HG03175 (cell line): ENCODE measurements at regions not wholly inside any gene's neighbourhood (a gene's known extent, or its start where the extent isn't known, plus 50 kb on each side); places are given as distances from the start of the nearest gene placed in this dataset.
"Not testable (repeated sequence)": the region's sequence is repeated elsewhere in the genome, so short reads cannot be mapped to it uniquely, and the experiment has no call there.

Experiments
- ATAC-seq: cut with Tn5 transposase; IDR thresholded peaks from one replicate; pipeline ENCODE4 v1.9.1; 2021; ENCODE audit warnings: mild to moderate bottlenecking, moderate library complexity; ENCODE audit not compliant: unreplicated experiment

DNA sequence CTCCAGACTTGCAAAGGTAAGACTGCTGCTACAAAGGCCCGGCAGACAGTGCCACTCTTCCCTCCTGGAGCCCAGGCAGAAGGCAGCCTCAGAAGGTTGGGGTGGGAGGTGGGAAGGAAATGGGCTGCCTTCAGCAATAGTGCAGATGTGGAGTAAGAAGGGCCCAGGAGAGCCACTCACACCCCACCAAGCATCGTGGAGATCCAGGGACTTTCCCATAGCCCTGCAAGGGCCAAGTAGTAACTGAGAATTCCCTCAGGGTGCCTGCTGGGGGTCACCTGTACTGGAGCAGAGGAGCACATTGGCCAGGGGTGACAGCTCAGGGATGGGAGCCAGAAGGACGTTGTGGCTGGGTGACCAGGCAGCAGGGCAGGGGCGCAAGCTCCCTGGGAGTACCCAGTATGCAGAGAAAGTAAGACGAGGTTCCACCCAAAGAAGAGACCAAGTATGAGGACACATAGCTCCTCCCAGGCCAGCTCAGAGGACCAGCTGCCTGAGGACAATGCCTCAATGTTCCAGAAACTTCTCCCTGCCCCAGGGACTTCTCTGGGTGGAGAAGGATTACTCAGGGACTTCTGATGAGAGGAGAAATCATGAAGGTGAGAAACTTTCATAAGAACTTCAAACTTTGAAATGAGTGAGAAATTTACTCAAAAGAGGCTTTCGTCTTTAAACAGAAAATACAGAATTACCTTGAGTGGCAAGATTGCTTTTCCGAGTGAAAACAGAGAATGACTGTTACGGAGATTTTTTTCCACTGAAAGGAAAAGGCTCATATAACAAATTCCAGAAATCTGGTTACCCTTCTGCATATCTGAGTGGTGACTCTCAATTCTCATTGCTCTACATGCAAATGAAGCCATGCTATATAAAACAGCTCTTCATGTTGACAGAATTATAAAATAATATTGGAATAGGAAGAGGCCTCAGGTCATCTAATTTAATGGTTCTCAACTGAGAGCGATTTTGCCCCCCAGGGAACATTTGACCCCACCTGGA lies 87.9 kb upstream of the TRIO start:
- ATAC-seq = no peak

DNA sequence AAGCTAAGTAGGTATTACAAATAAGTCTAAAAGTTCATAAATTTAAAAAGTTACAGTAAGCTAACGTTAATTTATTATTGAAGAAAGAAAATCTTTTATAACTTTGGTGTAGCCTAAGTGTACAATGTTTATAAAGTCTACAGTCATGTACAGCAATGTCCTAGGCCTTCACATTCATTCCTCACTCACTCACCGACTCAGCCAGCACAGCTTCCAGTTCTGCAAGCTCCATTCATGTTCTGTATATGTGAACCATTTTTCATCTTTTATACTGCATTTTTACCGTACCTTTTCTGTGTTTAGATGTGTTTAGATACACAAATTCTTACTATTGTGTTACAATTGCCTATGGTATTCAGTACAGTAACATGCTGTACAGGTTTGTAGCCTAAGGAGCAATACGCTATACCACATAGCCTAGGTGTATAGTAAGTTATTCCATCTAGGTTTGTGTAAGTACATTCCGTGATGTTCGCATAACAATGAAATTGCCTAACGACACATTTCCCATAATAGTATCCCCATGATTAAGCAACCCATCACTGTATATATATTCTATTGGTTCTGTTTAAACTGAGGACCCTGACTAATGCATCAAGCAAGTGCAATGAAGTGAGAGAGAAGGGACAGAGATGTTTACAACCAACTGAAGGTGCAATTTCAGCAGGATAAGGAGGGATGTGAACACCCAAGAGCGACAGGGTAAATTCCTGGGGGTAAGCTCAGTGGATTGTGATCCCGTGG lies 88.9 kb upstream of the TRIO start:
- no peak for ATAC-seq

DNA sequence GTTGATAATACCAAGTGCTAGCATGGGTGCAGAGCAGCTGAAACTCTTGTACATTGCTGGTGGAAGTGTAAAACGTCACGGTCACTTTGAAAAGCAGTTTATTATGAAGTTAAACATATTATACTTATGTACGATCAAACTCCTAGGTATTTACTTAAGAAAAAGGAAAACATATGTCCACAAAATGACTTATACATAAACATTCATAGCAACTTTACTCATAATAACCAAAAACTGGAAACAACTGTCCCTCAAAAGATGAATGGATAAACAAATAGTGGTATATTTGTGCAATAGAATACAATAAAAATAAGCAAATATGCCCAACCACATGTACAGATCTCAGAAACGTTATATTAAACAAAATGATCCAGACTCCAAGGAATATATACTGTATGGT lies 92.3 kb upstream of the TRIO start:
- no peak for ATAC-seq

DNA sequence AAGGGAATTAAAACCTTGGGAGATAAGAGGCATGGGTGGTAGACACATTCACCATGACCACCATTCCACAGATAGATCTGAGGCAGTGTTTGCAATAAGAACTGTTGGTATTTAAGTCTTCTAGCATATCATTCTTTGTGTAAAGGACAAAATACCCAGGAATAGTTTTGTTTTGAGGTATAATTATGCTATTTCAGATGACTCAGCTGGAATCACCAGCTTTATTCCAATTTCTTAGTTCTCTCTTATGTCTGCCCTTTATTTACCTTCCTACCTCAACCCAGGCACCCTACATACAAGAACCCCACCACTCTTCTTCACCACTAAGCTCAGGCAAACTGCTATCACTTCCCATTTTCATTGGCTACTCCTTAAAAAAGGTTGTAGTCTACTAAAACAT lies 94.7 kb upstream of the TRIO start:
- ATAC-seq = no peak

DNA sequence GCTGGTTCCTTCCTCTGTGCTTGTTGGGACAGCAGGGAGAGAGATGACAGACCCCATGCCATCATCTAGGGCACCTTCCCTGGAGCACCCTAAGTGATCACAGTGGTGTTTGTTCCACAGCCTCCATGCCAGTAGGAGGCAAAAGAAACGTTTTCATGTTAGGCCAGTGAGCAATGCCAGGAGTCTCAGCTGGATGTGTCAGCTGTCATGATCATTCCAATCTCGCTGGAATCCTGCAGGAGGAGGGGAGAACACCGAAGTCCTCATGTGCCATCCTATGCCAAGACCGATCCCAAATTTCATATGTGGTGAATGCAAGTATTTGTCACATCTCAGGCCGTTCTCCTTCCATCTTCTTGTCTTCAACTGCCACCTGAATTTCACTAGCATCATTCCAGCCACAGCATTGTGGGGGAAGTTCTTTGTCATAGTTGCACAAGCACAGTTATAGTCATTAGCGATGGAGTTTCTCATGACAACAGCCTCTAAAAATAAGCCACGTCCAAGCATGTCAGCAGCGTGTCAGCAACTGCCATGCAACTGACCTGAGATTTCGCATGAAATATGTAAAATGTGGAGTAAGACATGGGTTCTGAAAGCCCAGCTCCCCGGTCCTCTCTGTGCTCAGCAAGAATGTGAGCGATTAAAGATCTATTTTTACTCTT lies 97.2 kb upstream of the DNAH5 start:
- no peak for ATAC-seq

DNA sequence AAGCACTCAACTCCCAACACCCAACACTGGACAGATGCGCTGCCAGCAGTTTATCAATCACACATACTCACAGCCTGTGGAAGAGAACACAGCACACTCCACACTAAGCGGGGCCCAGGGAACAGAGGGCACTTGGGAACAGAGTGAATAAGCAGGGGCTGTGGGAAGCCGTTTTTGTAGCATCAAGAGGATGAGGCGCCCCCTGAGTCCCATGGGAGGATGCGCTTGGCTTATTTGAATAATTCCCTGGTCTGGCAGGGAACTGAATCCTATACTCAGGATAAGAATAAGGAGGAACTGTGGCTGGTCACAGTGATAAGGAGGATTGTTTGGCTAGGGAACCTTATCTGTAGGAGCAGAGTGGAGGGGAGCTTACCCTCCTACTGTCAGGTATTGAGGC lies 96.1 kb upstream of the DNAH5 start:
- ATAC-seq = no peak

GRCh38 chr5:14039576-14039975 lies 95.1 kb upstream of the DNAH5 start:
- no peak for ATAC-seq

DNA sequence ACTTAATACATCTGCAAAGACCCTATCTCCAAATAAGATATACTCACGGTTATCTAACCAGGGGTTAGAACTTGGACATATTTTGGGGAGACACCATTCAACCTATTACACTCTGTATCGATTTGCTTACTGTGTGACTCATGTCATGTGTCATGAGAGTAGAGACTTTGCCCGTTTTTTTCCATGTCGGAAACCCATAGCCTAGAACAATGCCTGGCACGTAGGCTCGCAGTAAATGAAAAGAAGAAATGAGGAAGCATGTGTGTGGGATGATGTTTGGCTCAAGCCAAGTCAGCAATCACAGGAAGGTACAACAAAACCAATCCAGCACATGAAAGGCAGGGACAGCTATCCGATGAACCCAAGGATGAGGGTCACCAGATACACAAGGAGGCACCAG lies 94.6 kb upstream of the DNAH5 start:
- no peak for ATAC-seq

- ATAC-seq = no peak
These were observed 94.0 kb upstream of the DNAH5 start for GRCh38 chr5:14038341-14038959.

- no peak for ATAC-seq
These were observed 92.5 kb upstream of the DNAH5 start for GRCh38 chr5:14036947-14037346.

DNA sequence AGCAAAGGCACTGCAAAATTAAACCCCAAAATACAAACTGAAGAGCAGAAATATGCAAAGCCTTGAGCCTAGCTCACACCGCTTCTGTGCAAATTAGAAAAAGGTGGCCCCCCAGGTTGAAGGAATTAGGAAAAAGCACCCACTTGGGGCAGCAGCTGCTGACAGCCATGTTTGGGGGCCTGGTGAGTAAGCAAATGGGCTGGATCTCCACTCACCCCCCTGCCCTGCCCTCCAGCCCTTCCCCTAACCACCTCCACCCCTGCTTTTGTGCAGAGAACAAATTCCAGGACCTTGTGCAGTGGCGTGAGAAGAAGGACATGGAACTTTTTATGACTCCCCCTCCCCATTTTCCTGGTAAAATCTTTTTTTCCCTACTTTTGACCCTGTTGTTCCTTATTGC lies 92.0 kb upstream of the DNAH5 start:
- no peak for ATAC-seq

- ATAC-seq = no peak
These were observed 91.5 kb upstream of the DNAH5 start for GRCh38 chr5:14035859-14036503.

DNA sequence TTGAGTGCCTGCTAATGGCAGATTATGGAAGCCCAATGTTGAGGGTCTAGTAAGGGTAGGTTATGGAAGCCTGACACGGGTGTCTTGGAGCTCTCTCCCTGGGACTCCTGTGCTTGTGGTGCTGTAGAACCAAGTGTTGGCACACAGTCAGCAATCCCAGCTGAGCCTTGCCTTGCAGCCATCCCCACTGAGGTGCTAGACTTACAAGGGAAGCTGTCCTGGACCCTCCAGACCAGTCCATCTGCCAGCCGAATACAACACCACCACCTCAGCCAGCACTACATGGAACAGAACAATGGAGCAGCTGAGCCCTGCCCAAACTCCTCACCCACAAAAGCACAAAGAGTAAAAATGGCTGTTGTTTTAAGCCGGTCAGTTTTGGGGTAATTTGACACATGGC lies 90.5 kb upstream of the DNAH5 start:
- no peak for ATAC-seq

GRCh38 chr5:14032918-14033317 lies 88.4 kb upstream of the DNAH5 start:
- no peak for ATAC-seq

GRCh38 chr5:14028938-14029584 lies 84.6 kb upstream of the DNAH5 start:
- no peak for ATAC-seq

DNA sequence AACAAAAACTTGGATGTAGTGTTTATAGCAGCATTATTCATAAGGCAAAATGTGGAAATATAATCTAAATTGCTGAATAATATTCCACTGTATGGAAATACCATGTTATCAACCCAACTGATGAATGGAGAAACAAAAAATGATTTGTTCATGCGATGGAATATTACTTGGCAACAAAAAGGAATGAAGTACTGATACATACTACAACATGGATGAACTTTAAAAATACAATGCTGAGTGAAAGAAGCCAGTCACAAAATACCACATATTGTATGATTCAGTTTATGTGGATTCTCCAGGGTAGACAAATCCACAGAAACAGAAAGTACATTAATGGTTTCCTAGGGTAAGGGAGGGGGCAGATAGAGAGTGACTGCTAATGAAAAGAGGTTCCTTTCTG lies 83.7 kb upstream of the DNAH5 start:
- ATAC-seq = no peak

DNA sequence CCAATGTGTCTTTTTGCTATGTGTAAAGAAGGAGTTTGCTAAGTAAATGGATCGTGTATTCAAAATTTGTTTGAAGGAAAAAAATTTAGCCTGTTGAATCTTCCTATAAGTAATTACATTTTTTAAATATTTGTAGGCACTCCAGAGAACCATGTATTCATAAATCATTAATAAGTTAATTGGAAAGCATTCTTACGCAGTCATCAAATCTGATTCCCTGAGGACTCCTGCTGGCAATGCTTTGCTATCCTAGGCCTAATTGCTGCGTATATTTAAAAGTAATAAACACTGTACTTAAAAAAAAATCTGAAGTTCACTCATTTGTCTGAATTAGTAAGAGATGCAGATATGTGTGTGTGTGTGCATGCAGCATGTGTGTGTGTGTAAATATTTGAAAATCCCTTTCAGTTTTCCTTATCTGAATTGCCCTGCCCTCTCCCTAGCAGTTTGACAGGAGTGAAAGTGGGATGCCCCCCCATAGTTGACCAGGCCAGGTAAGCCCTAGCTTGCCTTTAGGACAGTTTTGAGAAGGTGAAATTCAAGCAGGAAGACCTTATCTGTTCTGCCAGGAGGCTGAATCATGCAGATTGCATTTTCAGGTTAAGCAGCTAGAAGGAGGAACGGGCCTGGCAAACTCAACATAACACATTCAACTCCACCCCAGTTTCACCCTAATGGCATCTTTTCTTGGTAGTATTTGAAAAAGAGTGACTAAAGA lies 81.2 kb upstream of the DNAH5 start:
- ATAC-seq = no peak

GRCh38 chr5:14022971-14023370 lies 78.5 kb upstream of the DNAH5 start:
- no peak for ATAC-seq

- ATAC-seq = not testable (repeated sequence)
These were observed 76.5 kb upstream of the DNAH5 start for GRCh38 chr5:14020944-14021343.
